Fibroblast of mammary gland (primary cell): ENCODE measurements at regions not wholly inside any gene's neighbourhood (a gene's known extent, or its start where the extent isn't known, plus 50 kb on each side); places are given as distances from the start of the nearest gene placed in this dataset.

Experiments
- DNase-seq: peaks from one replicate; pipeline ENCODE4 v3.0.0-alpha.2; 2010; ENCODE audit warnings: low read depth
- H3K4me3 ChIP-seq: 2 replicates; pipeline ENCODE4 v1.5.1; 2011; ENCODE audit warnings: low read depth, mild to moderate bottlenecking, low read length, moderate library complexity; ENCODE audit not compliant: control insufficient read depth
- CTCF ChIP-seq: conservative IDR thresholded peaks from 2 replicates; pipeline ENCODE4 v1.5.1; 2011; ENCODE audit warnings: low read depth, low read length, inconsistent platforms; ENCODE audit not compliant: control insufficient read depth, insufficient read depth

DNA sequence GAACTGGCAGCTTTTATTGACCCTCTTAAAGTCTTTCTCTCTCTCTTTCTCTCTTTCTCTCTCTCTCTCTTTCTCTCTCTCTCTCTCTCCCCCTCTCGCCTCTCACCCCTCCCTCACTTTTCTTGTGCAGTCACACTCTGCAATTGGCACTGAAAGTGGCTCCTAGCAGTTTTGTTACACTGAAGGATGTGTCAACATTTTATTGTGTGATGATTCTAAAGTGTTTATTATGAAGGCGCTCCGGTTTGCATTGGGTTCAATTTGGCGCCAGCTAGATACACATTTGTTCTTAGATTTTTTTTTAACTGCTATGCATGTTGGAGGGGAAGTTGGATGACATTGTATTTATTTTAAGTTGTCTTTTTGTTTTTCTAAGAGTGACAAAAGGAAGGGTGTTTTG is 64.0 kb upstream of the CHRM3 start:
- DNase-seq: no peak
- H3K4me3 ChIP-seq: no peak overlapping the region
- no peak for TF ChIP-seq CTCF

DNA sequence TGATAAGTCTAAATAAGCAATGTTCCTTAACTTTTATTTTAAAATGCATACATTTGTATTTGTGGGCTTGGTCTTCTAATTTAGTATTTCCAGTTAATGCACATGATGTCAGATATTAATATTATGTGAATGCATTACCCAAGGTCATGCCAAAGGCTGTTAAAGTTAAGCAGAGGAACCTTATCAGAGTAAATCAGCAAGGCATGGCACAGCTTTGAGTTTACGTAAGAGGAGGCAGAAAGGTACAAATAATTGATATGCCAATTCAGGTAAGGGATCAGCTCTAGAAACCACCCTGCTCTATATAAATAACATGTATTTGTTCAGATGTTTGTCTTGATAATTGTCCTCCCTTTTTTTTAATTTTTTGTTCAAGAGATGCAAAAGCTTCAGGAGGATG is 64.5 kb upstream of the CHRM3 start:
- no peak overlapping the region for H3K4me3 ChIP-seq
- DNase-seq: no peak
- no peak for TF ChIP-seq CTCF

GRCh38 chr1:239317948-239318347 is 68.4 kb upstream of the CHRM3 start:
- no peak for DNase-seq
- no peak overlapping the region for H3K4me3 ChIP-seq

GRCh38 chr1:239315631-239316217 is 70.6 kb upstream of the CHRM3 start:
- no peak overlapping the region for H3K4me3 ChIP-seq
- DNase-seq: no peak
- no peak for TF ChIP-seq CTCF

More at GRCh38 chr1:239317948-239318347, 68.4 kb upstream of the CHRM3 start:
- no peak for TF ChIP-seq CTCF

- H3K4me3 ChIP-seq: no peak overlapping the region
- no peak for DNase-seq
- TF ChIP-seq CTCF: no peak
Observed at GRCh38 chr1:239311331-239311730, 75.0 kb upstream of the CHRM3 start.

DNA sequence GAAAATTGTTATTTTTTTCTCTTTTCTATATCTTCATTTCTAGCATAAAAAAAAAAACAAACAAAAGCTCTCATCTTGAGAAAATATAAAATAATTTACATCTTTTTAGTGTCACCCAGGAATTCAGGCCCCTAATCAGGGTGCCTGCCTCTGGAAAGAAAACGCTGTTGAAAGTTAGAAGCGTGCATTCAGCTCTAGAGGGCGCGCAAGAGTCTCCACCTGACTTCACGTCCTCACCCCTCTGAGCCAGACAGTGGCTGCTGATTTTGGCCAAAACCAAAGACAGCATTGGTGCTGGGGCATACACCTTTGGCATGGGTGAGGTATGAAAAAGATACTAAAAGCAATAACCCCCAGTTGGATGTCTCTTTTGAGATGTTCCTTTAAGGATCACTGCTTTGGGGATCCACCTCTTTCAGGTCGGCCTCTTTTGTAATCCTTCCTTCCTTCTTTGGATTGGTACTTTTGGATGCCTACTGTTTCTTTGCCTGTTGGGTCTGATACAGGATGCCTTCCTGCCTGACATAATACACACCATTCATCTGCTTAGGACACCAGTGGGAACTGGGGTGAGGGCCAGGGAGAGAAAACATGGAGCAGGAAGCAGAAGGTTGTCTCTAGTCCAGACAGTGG is 77.6 kb upstream of the CHRM3 start:
- no peak overlapping the region for H3K4me3 ChIP-seq
- DNase-seq: peak; percentile 1
- peak; percentile 38 for TF ChIP-seq CTCF
